ENCODE measurements at regions not wholly inside any gene's neighbourhood (a gene's known extent, or its start where the extent isn't known, plus 50 kb on each side); places are given as distances from the start of the nearest gene placed in this dataset.
A peak's percentile ranks its signal among the peaks of the same experiment; 100 is the strongest.
"Not testable (repeated sequence)": the region's sequence is repeated elsewhere in the genome, so short reads cannot be mapped to it uniquely, and the experiment has no call there.

- no peak for DNase-seq (ENCODE audit: low spot score)
These were observed 61.7 kb downstream of the NPS start for GRCh38 chr10:127610816-127611215.

- no peak for DNase-seq (ENCODE audit: low spot score)
These were observed 65.4 kb downstream of the NPS start for GRCh38 chr10:127614484-127615017.

GRCh38 chr10:127618797-127619196 is 69.7 kb downstream of the NPS start:
- DNase-seq (ENCODE audit: low spot score), result no peak

GRCh38 chr10:127619546-127620325 is 70.6 kb downstream of the NPS start:
- no peak for DNase-seq (ENCODE audit: low spot score)

- no peak for DNase-seq (ENCODE audit: low spot score)
These were observed 86.8 kb downstream of the NPS start for GRCh38 chr10:127635882-127636281.

- no peak for DNase-seq (ENCODE audit: low spot score)
These were observed 88.1 kb upstream of the FOXI2 start for GRCh38 chr10:127648885-127649284.

GRCh38 chr10:127649642-127650041 is 87.3 kb upstream of the FOXI2 start:
- DNase-seq (ENCODE audit: low spot score), result peak; percentile 5

- no peak for DNase-seq (ENCODE audit: low spot score)
These were observed 79.9 kb upstream of the FOXI2 start for GRCh38 chr10:127657056-127657455.

GRCh38 chr10:127676430-127676829 is 60.6 kb upstream of the FOXI2 start:
- not testable (repeated sequence) for DNase-seq (ENCODE audit: low spot score)

GRCh38 chr10:127678091-127678490 is 58.9 kb upstream of the FOXI2 start:
- DNase-seq (ENCODE audit: low spot score), result no peak

- no peak for DNase-seq (ENCODE audit: low spot score)
These were observed 57.2 kb upstream of the FOXI2 start for GRCh38 chr10:127679642-127680255.

Data from HuH-7 (cell line).